Left kidney (tissue), 1 donor: ENCODE measurements at regions not wholly inside any gene's neighbourhood (a gene's known extent, or its start where the extent isn't known, plus 50 kb on each side); places are given as distances from the start of the nearest gene placed in this dataset.
"Not testable (repeated sequence)": the region's sequence is repeated elsewhere in the genome, so short reads cannot be mapped to it uniquely, and the experiment has no call there.

ENCODE experiments used
- DNase-seq: peaks from one replicate; pipeline ENCODE4 v3.0.0-alpha.2; 2013

- DNase-seq, result no peak
These were observed 199.7 kb downstream of the CRLF2 start for GRCh38 chrX:1012678-1013300.

GRCh38 chrX:1011691-1012283, 200.7 kb downstream of the CRLF2 start:
- DNase-seq, result no peak

GRCh38 chrX:1009771-1010170, 202.7 kb downstream of the CRLF2 start:
- DNase-seq, result no peak

GRCh38 chrX:1006156-1006730, 206.2 kb downstream of the CRLF2 start:
- DNase-seq, result no peak

- DNase-seq, result no peak
These were observed 209.8 kb downstream of the CRLF2 start for GRCh38 chrX:1002611-1003010.

GRCh38 chrX:997631-998137, 214.8 kb downstream of the CRLF2 start:
- no peak for DNase-seq

- no peak for DNase-seq
These were observed 217.7 kb downstream of the CRLF2 start for GRCh38 chrX:994780-995179.

GRCh38 chrX:989959-990510, 222.4 kb downstream of the CRLF2 start:
- peak; percentile 97 for DNase-seq

- DNase-seq, result not testable (repeated sequence)
These were observed 223.9 kb downstream of the CRLF2 start for GRCh38 chrX:988530-988929.

- no peak for DNase-seq
These were observed 230.4 kb downstream of the CRLF2 start for GRCh38 chrX:981791-982626.

- no peak for DNase-seq
These were observed 231.7 kb downstream of the CRLF2 start for GRCh38 chrX:980587-981235.

GRCh38 chrX:979127-979526, 233.3 kb downstream of the CRLF2 start:
- DNase-seq, result not testable (repeated sequence)

GRCh38 chrX:973010-973632, 239.3 kb downstream of the CRLF2 start:
- DNase-seq, result no peak

- DNase-seq, result no peak
These were observed 244.1 kb downstream of the CRLF2 start for GRCh38 chrX:968148-968965.

- no peak for DNase-seq
These were observed 245.9 kb downstream of the CRLF2 start for GRCh38 chrX:966396-967070.

GRCh38 chrX:964831-965416, 247.5 kb downstream of the CRLF2 start:
- no peak for DNase-seq

GRCh38 chrX:960821-961220, 251.6 kb downstream of the CRLF2 start:
- no peak for DNase-seq

- DNase-seq, result no peak
These were observed 252.9 kb downstream of the CRLF2 start for GRCh38 chrX:959595-959994.

GRCh38 chrX:955168-955781, 257.2 kb downstream of the CRLF2 start:
- not testable (repeated sequence) for DNase-seq
